Eye (tissue), 1 donor: ENCODE measurements at regions not wholly inside any gene's neighbourhood (a gene's known extent, or its start where the extent isn't known, plus 50 kb on each side); places are given as distances from the start of the nearest gene placed in this dataset.

ENCODE experiments used
- DNase-seq: peaks from one replicate; pipeline ENCODE4 v3.0.0-alpha.2; 2015

DNA sequence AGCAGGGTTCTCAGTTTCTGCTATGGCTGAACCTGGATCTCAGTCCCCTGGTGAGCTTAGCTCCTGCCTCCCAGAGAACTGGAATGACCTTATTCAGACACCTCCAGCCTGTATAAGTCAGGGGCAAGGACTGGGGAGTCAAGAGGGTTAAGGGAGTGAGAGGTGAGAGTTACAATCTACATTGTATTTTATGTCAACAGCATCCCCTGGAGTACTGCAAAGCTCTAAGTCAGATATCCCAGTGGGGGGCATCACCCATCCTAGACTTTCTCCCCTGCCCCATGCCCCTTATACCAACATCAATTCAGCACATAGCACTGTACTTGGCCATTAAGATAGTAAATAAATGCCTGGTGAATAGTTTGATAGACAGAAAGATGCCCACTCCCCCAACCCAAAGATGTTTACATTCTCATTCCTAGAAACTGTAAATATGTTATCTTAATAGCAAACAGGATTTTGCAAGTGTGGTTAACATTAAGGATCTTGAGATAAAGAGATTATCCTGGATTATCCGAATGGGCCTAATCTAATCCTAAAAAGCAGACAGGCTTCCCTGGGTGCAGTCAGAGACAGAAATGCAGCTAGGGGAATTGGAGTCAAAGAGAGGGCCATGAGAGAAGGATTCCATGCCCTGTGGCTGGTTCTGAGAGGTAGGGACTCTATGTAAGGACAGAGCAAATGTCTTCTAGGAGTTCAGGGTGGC, 132.3 kb upstream of the RASGRP1 start:
- DNase-seq: no peak

DNA sequence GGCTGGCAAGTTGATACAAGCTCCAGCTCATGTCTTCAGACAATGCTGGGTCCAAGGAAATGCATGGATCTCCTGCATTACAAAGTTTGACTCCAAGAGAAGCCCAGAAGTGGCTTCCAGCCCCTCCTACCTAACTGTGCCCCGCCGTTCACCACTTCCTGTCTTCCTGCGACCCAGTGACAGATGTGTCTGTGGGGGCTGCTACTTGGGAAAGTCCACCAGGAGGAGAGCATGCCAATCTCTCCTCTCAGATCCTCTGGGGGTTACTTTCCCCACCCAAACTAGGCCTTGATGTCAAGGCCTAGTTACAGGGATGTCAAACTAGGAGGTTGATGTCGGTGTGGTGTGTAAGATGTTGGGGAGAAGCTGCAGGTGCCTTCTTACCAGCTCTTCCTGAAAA, 133.6 kb upstream of the RASGRP1 start:
- no peak for DNase-seq

DNA sequence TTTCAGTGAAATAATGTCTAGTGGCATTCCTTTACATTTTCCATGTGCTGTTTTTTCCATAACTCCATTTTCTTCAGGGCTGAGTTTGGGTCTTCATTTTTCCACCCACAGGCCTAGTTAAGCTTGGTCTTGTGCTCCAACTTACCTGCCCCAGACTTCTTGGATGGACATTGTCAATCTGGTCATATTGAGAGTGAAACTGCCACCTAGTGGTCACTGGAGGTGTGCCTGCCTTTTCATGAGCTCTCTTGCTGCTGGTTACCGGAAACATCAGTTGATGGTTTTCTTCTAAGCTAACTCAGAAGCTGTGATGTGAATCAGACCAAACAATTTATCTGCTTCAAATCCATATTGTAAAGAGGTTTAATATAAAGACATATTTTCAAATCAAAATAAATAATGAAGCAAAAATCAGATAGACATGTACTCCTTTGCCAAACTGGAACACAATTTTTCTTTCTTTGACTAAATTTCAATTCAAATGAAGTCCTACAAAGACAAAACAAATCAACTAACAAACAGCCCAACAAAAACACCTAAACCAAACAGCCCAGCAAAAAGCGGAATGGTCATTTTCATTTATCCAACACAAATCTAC, 135.1 kb upstream of the RASGRP1 start:
- DNase-seq: peak; percentile 82

DNA sequence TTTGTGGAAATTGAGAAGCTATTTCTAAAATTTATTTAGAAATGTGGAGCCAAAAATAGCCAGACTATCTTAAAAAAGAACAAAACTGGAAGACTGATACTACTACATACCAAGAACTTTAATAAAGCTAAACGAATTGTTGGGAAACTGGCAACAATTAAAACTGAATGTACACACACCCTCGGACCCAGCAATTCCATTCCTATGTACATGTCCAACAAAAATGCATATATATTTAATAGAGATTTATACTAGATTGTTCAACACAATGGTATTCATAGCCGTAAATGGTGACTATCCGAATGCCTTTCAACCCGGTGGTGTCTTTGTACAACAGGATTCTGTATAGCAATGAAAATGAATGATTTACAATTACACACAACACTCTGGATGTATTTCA, 136.5 kb upstream of the RASGRP1 start:
- no peak for DNase-seq

DNA sequence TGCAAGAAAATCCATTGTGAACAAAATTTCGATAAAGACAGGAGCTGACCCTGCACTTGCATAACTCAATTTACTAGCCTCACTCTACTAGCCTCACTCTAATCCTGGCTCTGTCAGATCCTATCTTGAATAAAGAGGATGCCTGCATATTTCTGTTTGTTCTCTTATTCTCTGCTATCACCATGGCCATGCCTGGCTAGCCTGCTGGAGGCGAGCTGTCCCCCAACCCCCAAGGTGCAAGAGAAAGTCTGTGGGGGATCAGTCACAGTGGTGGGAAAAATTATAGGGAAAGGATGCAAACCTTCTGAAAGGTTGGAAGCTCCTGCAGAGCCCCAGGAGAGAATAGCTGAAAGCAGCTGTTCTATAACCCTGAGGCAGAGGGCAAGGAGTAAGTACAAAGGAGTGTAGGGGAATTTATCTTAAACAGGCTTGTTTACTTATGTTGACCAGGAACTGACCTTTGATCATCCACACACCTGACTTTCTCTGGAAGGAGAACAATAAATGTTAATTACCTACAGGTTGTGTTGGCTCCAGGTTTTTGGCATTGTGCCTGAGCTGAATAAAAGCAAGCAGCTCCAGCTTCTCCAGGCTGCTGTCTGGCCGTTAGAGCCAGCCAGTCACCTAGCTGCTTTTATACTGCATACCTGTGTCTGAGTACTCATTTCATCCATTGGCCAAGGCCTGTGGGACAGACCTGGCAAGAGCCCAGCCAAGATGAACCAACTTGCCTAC, 137.7 kb upstream of the RASGRP1 start:
- no peak for DNase-seq

DNA sequence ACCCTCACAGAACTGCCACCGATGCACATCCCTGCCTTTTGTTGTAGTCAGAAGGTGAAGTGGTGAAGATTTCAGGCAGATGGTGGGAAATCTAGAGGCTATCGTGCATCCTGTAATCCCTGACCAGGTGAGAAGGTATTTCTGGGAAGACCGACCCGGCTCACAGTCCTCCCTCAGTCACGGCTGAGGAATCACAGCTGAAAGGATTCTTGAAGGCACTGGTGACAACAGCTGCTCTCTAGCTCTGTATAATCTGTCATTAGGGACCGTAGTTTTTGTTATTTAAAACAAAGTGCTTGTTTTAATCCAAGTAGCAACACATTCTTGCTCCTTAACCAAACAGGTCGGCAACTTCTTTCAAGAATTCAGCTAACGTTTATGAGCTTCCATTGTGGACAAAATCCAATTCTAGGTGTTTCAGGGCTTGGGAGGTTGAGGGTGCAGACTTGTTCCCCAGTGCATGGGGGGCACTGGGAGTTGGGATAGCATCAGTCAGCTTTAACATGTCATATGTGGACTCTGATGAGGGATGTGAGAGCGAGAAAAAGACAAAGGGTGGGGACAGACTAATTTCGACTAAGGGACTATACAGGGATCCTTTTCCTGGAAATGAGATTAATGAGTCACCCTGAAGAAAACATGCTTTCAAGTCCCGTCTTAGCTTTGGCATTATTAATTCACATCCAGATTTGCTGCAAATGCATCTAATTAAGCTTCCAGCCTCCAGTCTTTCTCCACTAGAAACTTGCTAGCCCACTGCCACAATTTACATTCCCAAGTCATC, 141.0 kb upstream of the RASGRP1 start:
- no peak for DNase-seq

DNA sequence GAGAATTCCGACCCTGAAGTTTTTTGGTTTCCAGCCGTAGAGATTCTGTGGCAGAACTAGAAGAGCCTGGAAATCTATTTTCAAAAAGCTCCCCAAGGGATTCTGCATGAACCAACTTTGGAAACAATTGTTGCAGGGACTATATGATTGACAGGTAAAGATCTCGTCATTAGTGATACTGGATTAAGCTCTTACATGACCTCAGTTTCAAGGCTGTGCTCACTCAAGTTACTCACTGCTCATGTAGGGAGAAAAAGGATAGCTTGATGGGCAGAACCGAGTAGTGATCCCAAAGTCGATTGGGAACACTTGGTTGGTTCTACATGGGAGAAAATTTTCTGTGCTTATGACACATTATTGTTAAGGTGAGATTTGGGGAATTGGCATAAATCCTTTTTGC, 142.3 kb upstream of the RASGRP1 start:
- DNase-seq: no peak

DNA sequence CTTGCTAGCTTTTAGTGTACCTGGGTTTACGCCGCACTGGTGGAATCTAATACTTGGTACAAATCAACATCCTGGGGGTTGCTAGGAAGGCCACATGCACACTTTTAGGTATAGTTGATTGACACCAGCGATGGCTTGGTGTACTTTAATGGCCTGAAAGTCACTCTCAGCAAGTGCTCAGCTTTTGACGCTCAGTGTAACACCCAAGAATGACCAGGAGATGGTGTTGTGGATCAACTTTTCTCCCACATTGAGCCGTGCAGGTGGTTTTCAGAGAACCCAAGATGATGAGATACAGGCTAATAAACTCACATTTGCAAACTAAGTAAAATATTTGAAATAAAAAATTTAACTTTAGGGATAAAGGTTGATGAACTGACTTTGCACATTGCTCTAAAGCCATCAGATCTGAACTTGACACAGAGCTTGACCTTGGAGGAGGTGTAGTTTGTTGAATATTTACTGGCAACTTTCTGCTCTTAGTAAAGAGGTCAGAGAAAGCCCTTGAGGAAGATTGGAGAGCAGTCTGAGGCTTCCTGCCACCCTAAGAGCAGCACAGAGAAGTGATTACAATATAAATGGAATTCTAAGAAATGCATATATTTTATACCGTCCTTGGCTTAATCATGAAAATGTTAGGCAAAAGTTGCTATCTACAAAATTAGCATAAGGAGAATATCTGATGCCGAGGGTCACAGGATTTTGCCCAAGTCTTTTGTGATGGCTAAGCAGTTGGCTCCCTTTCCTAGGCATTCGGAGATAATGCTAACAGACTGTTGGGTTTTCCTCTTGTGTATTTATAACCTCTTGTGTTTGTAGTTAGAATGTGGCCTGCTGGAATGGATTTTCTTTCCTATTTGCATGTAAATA, 143.4 kb upstream of the RASGRP1 start:
- peak; percentile 82 for DNase-seq

DNA sequence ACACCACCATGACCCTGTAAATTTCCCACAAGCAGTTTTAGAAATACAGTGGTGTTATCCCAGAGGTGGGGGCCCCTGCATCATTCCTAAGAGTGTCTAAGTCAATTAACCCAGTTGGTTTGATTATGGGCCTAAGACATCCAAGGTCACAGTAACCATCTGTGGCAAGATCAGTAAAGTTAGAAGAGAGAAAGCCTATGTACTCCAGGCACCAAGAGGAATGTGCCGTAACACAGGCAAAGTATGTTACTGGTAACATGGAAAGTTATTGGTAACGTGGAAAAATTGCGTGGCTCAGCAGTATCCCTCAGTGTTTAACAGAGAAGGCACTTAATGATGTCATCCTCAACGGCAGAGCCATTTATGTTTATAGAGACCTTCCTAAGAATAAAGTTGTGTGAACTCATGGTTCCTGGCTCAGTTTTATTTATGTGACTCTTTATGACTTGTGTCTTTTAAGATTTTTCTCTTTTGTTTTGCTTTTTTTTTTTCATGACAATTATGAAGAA, 144.1 kb upstream of the RASGRP1 start:
- DNase-seq: no peak

DNA sequence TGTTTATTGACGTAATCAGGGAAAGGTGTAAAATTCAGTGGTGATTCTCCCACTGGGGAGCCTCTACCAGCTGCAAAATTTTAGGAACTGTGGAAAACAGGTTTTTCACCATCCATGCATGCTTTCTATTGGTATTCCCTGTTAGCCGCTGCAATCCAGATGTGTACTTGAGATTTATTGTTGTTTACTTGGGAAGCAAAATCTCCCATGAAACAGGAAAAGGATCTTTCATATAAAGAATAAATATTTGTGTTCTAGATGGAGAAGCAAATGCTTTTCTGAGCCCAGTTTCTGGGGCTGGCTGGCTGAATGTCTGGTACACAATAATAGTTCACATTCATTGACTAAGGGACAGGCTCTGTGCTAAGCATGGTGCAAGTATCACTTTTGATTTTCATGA, 144.6 kb upstream of the RASGRP1 start:
- no peak for DNase-seq

DNA sequence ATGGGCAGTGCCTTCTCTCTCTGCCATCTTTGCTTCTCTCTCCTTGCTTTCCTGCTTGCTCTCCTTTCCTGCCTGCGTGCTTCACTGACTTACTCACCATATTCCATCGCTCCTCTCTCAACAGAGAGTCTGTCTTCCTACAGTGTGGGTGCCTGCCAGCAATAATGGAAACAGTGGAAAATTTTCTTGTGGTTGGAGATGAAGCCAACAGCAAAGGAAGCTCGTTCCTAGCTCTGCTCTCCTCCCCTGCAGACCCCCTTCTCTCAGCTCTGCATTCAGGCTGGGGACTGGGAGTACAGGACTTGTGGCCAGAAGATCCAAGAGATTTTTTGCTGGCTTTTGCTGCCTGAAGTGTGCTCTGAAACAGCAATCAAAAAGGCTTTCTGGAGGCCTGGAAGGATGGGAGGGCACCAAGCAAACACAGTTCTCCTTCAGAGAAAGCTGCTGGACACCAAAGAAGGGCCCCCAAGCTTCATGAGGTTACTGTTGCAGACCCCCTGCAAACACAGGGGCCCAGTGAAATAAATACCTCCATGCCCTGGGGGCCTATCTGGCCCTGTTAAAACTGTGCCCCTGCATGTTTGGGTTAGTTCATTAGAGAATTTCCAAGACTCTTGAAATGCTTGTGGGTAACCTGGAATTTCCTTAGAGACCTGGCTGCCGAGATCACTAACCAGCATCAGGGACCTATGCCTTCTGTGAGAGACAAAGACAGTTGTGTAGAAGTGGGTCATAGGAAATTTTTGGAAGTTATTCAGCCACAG, 149.9 kb upstream of the RASGRP1 start:
- peak; percentile 77 for DNase-seq

DNA sequence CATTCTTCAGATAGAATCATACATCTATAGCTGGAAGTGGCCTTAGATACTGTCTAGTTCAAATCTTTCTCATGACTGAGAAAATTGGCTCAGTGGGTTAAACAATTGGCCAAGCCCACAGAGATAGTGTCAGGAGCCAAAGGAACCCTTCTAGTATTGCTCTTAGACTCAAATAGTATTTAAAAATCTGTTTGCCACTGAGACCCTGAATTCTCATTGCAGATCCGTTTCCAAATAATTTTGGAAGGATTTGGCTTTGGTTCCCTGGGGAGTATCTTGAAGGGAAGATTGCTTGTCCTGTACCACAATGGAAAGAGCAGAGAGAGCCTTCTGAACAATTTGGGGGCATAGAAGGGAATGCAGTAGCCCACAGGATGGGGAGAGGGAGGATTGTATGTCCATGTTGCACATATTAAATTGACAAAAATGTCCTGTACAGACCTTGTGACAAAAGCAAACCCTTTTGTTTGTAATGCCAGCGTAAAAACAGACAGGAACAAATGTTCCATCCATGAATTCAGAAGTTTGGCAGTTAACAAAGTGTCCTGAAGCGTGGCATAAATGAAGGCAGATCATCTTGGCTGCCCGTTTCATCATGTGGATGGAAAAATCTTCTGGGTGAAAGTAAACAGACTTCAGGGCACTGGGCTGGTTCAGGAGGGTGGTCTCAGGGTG, 156.4 kb upstream of the RASGRP1 start:
- DNase-seq: no peak

DNA sequence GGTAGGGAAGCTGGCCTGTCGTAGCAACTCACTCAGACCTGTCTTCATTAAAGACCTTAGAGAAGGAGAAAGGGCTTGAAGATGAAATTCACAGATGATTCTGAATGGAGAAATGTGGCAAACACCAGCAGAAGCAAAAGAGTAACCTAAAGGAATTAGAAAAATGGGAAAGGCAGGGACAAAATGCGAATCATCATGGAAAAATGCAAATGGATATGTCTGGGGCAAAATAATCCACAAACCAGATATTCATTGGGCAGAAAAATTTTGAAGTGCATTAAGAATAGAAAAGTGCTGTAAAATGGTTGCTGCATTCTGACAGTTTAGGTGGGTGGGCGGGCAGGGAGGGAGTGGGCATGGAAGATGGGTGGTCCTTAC, 156.9 kb upstream of the RASGRP1 start:
- DNase-seq: no peak

DNA sequence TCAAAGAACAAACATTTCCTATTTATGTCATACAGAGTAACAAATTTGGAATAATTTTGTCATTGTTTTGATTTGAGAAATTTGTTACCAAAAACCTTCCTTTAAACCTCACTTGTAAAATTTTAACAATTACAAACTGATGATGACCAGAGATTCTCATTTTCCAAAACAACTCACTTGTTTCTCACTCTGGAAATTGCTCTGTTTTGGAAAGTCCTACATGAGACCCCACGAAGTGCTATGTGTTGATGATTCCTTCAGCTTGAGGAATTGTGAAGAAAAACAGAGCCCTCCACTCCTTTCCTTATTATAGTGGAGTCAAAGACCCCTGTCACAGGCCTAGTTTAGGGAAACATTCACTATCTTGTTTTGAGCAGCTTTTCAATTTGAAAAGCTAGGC, 157.6 kb upstream of the RASGRP1 start:
- DNase-seq: no peak

DNA sequence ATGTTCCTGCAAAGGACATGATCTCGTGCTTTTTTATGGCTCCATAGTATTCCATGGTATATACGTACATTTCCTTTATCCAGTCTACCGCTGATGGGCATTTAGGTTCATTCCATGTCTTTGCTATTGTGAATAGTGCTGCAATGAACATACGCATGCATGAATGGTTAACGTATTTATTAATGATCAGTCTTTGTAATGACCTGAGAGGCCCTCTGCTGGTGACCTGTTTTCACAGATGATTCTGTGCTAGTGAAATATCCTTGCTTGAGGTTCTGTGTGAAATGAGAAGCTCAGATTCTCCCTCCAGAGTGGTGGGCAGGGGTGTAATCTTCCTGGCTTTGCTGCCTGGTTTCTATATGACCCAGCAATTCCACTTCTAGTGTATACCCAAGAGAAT, 160.2 kb upstream of the RASGRP1 start:
- no peak for DNase-seq

DNA sequence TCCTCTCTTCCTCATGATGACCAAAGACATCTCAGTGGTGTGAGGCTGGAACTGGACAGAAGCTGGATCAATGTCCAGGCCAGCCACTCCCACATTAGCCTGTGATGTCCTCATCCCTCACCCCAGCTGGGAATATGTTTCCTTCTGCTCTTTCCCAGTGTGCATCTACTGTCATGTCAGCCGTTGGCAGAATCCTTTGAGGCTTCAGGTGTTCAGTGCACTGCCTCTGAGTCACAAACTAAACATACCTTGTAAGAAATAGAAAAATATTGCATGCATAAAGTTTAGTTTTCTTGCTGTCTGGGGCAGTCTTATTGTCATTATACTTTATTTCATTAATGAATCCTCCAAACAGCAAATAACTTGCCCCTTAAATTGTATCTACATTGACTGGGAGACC, 161.6 kb upstream of the RASGRP1 start:
- no peak for DNase-seq

DNA sequence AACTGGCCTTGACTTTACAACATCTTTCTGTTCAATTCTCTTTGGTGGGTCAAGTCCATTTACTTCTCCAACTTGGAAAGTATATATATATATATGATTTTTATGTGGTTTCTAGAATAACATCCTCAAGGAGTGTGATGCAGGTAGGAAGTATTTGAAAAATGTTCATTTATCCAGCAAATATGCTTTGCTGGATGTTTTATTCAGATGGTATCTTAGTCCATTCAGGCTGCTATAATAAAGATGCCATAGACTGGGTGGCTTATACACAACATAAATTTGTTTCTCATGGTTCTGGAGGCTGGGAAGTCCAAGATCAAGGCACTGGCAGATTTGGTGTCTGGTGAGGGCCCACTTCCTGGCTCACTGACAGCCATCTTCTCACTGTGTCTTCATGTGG, 168.7 kb upstream of the RASGRP1 start:
- no peak for DNase-seq

DNA sequence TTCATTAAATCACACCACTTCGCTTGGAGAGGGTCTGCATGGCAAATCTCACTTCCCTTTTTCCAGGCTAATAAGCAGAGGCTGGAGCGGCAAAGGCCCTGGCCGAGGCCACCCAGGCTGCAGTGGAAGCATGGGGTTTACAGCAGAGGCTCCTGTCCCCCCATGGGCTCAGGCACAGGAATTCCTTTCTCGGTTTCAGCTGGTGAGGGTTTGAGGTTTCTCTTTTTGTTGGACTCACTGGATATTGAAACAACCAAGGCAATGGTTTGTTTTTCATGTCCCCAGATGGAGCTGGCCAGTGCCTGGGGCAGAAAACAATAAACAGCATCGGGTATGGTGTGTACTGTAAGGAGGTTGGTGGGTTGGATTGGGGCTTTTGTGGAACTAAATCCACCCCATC, 175.6 kb upstream of the RASGRP1 start:
- DNase-seq: no peak

DNA sequence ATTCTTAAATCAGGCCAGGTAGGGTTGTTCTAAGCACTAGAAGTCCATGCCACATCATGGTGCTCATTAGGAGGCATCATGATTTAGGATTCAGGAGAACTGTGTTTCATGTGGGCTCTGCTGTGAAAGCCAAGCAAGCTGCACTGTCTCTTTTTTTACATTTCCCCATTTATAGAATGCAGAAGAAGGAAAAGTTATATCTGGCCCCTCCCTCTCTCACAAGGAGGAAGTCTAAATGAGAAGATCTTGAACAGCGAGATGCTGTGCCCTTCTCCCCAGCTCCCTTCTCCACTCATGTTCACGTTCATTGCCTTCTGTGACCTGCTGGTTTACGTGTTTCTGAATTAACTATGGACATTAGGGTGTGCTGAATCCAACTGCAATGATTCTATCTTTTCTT, 178.5 kb upstream of the RASGRP1 start:
- DNase-seq: no peak

DNA sequence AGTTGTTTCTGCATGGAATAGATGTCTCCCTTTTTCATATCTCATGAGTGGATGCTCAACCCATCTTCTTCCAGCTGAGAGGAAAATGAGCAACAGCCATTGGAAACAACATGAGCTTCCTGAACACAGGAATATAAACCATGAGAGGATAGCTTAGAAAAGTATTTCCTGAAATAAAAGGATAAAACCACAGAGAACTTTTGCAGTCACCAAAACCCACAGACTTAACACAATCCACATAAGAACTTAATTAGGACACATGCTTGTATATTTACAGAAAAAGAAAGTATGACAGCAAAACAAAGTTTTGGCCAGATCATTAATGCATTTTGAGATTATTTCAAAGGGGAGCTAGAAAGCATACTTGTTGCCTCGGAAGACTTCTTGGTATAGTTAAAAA, 180.5 kb upstream of the RASGRP1 start:
- DNase-seq: peak; percentile 6

DNA sequence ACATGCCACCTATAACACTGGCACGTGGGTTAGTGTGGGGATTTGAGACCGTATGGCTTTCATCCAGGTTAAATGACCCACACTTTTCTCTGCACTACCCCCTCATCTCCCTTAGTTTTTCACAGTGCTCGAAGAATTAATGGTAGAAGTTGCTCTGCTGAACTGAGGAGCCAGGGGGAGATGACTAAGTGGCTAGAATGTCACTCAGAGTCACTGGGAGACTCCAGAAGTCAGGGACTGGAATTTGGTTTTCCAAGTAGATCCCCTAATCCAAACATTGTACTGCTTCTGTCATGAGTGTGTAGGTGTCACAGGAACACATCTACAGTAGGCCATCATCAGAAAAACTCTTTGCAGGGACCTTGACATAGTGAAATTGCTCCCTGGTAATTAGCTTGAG, 181.0 kb upstream of the RASGRP1 start:
- no peak for DNase-seq
